GM18526 (cell line): ENCODE measurements at regions not wholly inside any gene's neighbourhood (a gene's known extent, or its start where the extent isn't known, plus 50 kb on each side); places are given as distances from the start of the nearest gene placed in this dataset.

Source experiments
- POLR2A ChIP-seq: IDR thresholded peaks from 3 replicates; pipeline ENCODE4 v1.6.1; 2011; ENCODE audit not compliant: insufficient read length; ENCODE audit errors: extremely low read depth

GRCh38 chr19:28293685-28294084 is 919.3 kb downstream of the UQCRFS1 start:
- no peak for TF ChIP-seq POLR2A

GRCh38 chr19:28292822-28293500 is 920.0 kb downstream of the UQCRFS1 start:
- no peak for TF ChIP-seq POLR2A

- TF ChIP-seq POLR2A = no peak
Observed at GRCh38 chr19:28291874-28292273, 921.1 kb downstream of the UQCRFS1 start.

DNA sequence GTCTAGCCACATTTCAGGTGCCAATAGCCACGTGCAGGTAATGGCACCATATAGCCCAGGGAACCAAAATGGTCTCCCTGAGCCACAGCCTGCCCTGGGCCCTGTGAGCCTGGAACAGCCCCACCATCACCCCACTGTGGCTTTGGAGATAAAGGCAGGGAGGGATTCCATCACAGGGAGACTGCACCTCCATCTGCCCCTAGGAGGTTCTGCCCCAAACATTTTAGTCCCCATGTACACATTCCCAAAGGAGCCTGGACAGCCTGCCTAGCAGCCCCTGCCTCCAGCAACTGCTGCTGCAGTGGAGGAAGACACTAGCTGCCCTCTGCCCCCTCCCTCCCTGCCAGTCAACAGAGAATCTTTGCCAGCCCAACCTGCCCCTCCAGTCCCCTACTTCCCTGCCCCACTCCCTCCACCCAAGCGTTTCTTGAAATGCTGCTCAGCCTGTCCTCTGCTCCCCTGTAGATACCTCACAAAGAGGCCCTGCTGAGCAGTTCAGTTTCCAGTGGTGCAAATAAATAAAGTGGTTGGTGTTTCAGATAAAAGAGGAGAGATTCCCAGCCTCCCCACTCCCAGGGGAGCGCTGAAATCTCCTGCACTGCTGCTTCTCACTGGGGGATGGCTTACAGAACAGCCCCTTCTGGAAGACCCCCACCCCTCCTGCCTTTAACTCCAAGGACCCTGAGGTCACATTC is 921.8 kb downstream of the UQCRFS1 start:
- TF ChIP-seq POLR2A = no peak

DNA sequence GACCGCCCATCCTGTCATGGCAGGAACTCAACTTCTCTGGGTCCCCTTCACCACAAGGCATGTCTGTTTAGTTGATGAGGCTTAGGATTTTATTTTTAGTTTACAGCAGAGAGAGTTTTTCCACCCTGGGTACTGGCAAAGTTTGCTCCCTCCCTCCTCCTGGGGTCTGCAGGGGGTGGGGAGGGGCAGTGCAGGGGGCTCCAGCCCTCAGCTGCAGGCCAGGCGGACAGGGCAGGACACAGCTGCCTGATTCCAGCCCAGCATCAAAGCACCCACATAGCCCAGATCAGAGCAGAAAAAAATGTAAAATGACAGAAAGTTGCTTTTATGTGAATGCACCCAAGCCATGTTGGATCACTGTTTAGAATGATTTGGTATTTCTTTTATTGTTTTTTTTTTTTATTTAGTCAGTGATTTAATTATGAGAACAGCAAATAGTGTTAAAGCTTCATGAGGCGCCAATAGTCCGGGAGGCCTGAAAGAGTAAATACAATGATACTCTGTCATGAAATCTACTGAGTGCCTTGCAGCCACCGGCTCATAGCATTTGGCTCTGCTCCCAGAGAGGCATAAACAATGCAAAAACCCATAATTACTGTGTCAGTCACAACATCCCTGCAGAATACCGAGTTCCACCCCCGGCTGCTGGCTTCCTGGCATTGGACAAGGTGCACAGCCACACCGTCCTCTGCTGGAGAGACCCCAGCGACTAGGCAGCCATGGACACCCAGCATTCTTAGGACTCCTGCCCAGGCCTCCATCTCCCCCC is 923.5 kb downstream of the UQCRFS1 start:
- TF ChIP-seq POLR2A = no peak

GRCh38 chr19:28288572-28289264 is 924.2 kb downstream of the UQCRFS1 start:
- no peak for TF ChIP-seq POLR2A

GRCh38 chr19:28285917-28286316 is 927.0 kb downstream of the UQCRFS1 start:
- TF ChIP-seq POLR2A = no peak

- TF ChIP-seq POLR2A = no peak
Observed at GRCh38 chr19:28285078-28285477, 927.9 kb downstream of the UQCRFS1 start.

DNA sequence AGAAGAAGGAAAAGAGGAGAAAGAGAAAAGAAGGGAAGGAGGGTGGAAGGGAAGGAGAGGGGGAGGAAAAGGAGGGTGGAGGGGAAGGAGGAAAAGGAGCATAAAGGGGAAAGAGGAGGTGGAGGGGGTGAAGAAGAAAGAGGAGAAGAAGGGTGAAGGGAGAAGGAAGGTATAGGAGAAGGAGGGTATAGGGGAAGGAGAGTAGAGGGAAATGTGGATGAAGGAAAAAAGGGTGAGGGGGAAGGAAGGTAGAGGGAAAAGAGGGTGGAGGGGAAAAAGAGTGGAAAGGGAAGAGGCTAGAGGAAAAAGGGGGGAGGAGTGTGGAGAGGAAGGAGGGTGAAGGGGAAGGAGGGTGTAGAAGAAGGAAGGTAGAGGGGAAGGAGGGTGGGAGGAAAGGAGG is 928.6 kb downstream of the UQCRFS1 start:
- TF ChIP-seq POLR2A = no peak

DNA sequence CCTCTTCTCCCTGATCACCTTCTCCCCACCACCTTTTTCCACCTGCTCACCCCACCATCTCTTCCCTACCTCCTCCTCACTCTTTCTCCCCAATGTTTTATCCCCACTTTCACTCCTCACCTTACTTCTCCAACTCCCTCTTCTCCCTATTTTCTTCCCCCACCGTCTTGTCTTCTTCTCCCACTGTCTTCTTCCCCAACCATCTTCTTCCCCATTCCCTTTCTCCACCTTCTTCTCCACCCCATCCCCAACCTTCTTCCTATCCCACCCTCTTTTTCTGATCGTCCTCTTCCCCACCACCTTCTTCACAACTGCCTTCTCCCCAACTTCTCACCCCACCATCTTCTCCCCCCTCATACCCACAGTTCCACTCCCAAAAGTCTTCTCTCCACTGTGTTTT is 929.4 kb downstream of the UQCRFS1 start:
- no peak for TF ChIP-seq POLR2A

- no peak for TF ChIP-seq POLR2A
Observed at GRCh38 chr19:28281676-28282075, 931.3 kb downstream of the UQCRFS1 start.

- TF ChIP-seq POLR2A = no peak
Observed at GRCh38 chr19:28264556-28264955, 948.4 kb downstream of the UQCRFS1 start.

GRCh38 chr19:28258829-28259228 is 954.1 kb downstream of the UQCRFS1 start:
- TF ChIP-seq POLR2A = no peak

GRCh38 chr19:28257396-28257795 is 955.6 kb downstream of the UQCRFS1 start:
- TF ChIP-seq POLR2A = no peak

- no peak for TF ChIP-seq POLR2A
Observed at GRCh38 chr19:28247243-28247642, 965.7 kb downstream of the UQCRFS1 start.

GRCh38 chr19:28245937-28246336 is 967.0 kb downstream of the UQCRFS1 start:
- no peak for TF ChIP-seq POLR2A

DNA sequence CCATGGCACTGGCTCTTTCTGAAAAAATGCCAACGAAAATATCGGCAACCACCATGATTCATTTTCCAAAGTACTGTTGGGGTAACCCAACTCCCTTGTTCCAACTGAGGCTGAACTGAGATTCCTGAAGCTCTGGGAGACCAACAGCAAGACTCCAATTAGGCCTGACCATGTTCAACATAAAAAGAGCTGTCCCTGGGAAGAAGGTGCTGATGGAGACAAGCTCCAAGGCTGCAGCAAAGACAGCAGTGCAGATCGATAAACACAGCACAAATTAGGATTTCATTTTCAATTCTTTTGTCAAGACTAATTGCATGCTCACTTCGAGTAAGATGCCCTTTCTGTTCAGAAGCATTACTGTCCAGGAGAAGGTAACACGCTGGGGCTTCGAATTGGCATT is 968.0 kb downstream of the UQCRFS1 start:
- no peak for TF ChIP-seq POLR2A
